ENCODE measurements at regions not wholly inside any gene's neighbourhood (a gene's known extent, or its start where the extent isn't known, plus 50 kb on each side); places are given as distances from the start of the nearest gene placed in this dataset.

GRCh38 chr18:29104671-29105070 lies 927.7 kb upstream of the CDH2 start:
- DNase-seq = no peak

DNA sequence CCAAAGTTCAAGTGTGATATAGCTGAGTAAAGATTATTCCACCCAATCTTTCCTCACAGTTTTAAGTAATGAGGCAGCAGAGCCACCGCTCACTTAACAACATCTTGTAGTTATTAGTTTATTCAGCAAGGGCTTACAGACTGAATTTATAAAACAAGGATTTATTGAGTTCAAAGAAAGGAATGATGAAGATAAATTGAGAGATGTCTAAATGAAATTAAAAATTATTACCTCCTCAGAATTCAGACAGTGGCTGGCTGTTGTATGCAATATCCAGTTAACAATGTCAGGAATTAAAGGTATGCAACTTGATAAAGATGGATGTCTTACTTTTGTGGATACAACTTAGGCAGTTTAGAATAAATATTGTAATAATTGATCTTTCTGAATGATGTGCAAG lies 927.3 kb upstream of the CDH2 start:
- DNase-seq = no peak

GRCh38 chr18:29096079-29096770 lies 919.3 kb upstream of the CDH2 start:
- peak; percentile 54 for DNase-seq

DNA sequence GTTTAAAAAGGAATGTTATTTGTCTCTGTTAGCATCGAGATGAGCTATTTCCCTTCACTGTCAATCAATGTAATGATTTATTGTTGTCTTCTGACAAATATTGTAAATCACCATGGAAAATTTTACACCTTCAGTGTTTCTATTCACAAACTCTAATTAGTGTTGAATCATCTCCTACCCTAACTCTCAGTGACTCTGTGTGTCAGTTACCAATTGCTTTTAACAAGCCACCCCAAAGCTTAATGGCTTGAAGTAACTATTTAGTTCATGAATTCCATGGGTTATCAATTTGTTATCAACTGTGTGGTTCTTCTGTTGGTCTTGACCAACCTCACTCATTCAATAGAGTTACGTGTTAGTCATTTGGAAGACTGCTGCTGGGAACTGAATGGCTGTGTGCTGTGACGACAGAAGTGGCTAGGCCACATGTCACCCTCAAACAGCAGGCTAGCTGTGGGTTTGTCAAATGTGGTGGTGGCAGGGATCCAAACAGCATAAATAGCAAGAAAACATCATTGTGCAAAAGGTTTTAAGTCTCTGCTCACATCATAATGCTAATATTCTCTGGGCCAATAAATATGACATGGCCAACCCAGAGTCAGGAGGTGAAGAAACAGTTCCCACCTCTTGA lies 910.8 kb upstream of the CDH2 start:
- no peak for DNase-seq

DNA sequence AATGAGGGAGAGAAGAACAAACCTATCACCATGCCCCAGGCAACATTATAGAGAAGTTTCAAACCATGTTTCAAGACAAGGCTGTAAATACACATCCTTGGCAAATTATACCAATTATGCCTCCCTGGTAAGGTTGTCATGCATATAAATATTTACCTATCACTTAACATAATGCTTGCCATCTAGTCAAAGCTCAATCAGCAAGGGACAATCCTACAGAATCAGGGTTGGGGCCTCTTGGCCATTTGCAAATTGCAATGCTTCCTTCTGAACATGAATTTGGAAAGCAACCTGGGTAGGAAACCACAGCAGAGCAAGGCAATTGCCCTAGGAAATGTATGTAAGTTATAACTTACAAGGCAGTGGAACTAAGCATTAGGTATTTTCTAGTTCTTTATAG lies 907.2 kb upstream of the CDH2 start:
- no peak for DNase-seq

GRCh38 chr18:29083545-29083944 lies 906.6 kb upstream of the CDH2 start:
- DNase-seq = no peak

DNA sequence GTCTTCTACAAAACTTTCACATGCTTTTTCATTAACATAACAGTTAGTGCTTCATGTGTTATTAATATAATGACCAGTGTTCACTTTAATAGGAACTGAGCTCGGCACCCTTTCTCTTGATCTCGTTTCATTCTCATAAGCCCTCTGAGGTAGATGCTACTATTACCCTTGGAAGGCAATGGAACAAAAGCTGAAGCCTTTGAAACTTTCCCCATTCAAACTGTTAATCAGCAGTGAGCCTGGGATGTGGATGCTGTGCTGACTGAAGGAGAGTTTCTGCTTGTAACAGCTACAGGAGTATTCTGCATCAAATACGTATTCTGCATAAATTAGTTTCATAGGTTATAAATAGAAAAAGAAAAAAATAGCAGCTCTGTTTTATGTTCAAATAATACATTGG lies 904.0 kb upstream of the CDH2 start:
- no peak for DNase-seq

DNA sequence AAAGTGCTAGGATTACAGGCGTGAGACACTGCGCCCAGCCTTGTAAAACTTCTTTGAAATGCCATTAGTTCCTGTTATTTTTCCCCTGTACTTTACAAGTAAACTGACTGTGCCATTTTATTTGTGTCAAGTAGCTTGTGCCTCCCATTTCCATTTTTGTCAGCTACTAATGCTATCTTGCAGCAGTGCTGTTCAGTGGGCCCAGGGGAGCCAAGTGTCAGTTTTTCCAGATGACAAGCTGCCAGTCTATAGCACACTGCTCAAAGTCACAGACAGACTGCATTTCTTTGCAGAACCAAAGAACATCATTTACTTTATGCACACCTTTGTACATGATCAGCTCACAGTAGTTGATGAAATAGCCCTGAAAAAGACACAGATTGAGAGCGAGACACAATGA lies 901.3 kb upstream of the CDH2 start:
- no peak for DNase-seq

DNA sequence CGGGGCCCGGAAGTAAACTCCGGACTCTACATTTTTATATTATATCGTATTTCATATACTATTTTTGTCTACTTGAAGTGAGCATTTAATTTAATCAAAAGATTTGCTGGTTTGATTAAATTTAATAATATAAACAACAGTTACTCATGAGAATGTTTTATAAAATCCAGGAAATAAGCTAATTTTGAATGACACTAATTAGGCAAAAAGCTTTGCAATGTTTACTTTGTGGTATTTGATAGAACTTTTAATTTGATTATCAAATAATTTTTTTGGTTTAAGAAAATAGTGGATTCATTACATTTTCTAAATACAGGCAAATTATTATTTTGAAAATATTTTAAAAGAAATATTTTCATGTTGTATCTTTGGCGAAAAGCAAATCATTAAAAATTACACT lies 900.4 kb upstream of the CDH2 start:
- DNase-seq = no peak

DNA sequence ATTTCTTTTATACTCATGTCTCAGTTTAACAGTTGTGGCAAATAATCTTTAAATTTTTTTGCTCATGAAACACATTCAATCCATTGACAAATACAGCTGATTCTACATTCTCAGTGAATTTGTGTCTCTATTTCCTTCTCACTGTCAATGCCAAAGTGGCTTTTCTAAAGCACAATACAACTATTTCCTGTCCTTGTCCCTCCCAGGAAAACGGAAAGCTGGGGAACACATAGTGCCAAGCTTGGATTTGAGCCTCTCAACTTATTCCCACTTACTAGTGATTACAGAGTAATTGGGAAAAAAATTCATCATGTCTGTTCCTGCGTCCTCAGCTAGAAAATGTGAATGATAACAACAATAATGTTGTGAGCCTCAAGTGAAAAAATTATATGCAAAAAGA lies 899.7 kb upstream of the CDH2 start:
- no peak for DNase-seq

DNA sequence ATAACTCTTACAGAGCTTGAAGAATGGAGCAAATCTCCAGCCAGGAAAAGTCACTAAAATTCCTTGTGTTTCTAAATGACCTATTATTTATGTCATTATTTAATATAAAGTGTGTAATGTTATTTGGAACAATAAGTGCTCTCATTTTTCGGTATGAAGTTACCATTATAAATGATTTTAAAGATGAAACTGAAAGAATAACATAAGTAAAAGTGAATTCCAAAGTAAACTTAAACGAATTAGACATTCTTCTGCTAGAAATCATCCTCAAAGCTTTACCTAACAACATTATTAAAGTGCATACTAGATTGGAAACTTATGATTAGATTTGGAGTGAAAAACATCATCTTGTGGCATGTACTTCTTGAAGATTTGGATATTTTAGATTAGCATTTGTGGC lies 897.2 kb upstream of the CDH2 start:
- no peak for DNase-seq

DNA sequence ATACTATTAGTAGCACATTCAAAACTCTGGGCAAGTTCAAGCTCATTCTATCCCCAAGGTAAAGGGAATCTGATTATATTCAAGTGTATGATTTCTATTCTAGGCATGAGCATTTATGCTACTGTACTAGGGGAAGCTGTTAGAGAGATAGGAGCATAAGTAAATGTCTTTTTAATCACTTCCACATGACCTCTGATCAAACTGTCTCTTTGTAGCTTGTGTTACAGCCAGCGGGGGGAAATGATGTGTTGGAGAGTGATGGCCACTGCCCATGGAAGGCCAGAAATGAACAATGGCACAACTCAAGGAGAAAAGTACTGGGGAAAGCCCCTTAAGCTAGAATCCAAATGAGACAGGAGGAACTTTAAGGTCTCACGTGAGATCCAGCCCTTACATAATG lies 894.9 kb upstream of the CDH2 start:
- no peak for DNase-seq

DNA sequence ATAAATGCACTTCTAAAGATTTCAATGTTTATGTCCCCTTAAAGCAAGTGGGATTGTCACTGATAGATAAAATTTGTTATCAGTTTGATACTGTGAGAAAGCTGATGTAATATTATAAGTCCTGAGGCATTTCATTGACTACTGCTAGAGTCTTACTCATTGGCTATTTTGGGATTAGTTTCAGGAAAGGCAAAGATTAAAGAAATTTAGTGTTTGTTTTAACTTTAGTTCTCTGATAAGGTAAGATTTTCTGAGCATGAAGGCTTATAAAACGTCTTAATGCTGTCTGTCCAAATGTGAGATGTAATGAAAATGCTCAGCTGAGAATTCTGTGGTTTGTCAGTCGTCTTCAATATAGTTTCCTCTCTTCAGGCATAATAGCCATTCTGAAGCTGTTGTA lies 886.4 kb upstream of the CDH2 start:
- no peak for DNase-seq

DNA sequence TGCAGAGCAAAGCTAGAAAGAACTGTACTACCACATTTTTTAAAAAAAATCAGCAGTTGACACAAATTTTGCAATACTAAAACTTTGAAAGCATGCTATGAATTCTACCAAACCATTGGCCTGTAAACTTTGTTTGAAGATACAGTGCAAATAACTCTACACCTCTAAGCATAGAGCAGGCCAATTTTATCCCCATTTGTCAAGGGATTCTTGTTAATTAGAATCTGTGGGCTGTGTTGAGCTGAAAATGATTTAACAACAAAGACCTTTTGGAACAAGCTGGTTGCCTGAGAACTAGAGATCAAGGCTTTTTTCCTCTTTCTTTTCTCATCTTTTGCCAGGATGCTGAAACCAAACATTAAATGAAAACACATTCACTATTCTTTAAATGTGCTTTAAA lies 886.0 kb upstream of the CDH2 start:
- no peak for DNase-seq

DNA sequence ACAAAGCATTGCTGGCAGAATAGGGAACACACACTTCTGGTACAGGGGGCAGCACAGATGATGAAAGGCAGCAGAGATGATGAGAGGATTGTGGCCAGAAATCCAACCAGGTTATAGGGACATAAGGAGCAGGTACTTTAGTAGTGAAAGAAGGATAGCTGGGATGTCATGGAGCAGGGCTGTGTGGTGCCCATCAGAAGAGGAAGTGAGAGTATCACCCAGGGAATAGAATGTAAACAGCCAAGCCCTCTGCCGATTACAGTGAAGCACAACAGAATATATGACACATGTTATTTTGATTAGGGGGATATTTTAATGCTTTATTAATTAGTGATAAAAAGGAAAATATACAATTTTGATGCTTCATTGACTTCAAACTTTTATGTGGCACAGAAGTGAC lies 883.4 kb upstream of the CDH2 start:
- DNase-seq = no peak

DNA sequence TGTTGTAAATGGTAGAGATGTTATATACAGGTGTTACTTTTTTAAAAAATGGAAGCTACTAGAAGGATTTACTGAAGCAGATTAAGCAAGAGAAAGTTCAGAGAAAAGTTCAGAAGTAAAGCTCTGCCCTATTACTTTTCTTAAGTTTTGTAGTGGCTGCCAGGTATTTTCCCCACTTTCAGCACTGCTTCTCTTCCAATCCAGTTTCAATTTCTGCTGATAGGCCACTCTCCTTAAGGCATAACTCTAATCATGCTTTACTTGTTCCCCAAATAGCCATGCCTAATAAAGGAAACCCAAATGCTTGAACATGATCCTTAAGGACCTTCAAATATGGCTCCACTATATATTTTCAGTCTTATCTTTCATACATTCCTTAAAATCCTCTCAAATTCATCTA lies 880.8 kb upstream of the CDH2 start:
- no peak for DNase-seq

GRCh38 chr18:29056800-29057199 lies 879.9 kb upstream of the CDH2 start:
- no peak for DNase-seq

- no peak for DNase-seq
These were observed 865.0 kb upstream of the CDH2 start for GRCh38 chr18:29041976-29042375.

GRCh38 chr18:29034113-29034856 lies 857.4 kb upstream of the CDH2 start:
- DNase-seq = no peak

DNA sequence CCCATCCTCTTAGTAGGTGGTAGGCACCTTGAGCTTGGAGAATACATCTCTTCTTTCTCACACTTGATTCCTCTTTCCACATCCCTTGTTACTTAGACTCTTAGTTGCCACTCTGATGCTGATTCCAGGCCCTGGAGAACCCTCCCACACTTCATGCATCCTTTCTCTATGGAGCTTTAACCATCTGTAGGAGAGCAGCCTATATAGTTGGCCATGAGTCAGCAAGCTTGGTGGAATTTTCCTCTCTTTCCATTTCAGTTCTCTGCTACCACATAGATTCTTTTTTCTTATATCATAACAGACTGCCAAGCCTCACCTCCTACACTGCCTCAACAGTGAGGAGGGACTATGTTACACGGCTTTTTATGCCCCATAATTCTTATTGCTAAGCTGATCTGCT lies 851.6 kb upstream of the CDH2 start:
- DNase-seq = no peak

- DNase-seq = no peak
These were observed 842.0 kb upstream of the CDH2 start for GRCh38 chr18:29018976-29019375.

- DNase-seq = no peak
These were observed 836.0 kb upstream of the CDH2 start for GRCh38 chr18:29012883-29013465.

- DNase-seq = no peak
These were observed 835.4 kb upstream of the CDH2 start for GRCh38 chr18:29012364-29012763.

- DNase-seq = no peak
These were observed 832.4 kb upstream of the CDH2 start for GRCh38 chr18:29009250-29009803.

Data from KG1 (cell line).